ENCODE measurements at regions not wholly inside any gene's neighbourhood (a gene's known extent, or its start where the extent isn't known, plus 50 kb on each side); places are given as distances from the start of the nearest gene placed in this dataset.

DNA sequence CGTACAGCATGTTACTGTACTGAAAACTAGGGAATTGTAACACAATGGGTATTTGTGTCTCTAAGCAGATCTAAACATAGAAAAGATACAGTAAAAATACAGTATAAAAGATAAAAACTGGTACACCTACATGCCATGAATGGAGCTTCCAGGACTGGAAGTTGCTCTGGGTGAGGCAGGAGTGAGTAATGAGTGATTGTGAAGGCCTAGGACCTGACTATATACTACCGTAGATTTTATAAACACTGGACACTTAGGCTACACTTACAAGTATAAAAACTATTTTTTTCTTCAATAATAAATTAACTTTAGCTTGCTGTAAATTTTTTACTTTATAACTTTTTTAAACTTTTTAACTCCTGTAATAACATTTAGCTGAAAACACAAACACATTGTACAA lies 324.4 kb upstream of the TNP1 start:
- Histone ChIP-seq H3K36me3 (ENCODE audit: control insufficient read depth, insufficient read depth, low read length) (no peaks in the 10 kb centered on the region), H2AFZ (no peak overlapping the region), H3K4me3 (ENCODE audit: low read depth, low read length) (no peak overlapping the region), H3K4me2 (ENCODE audit: low read length) (no peak overlapping the region), H3K27me3 (ENCODE audit: control insufficient read depth, insufficient read depth, low read length) (no peaks in the 10 kb centered on the region), H3K27ac (no peak overlapping the region), H3K9ac (no peak overlapping the region), H3K79me2 (no peaks in the 10 kb centered on the region), H3K4me1 (no peaks in the 10 kb centered on the region), H3K9me3 (ENCODE audit: control insufficient read depth, low read length) (no peaks in the 10 kb centered on the region)
- TF ChIP-seq, protein P1, sequence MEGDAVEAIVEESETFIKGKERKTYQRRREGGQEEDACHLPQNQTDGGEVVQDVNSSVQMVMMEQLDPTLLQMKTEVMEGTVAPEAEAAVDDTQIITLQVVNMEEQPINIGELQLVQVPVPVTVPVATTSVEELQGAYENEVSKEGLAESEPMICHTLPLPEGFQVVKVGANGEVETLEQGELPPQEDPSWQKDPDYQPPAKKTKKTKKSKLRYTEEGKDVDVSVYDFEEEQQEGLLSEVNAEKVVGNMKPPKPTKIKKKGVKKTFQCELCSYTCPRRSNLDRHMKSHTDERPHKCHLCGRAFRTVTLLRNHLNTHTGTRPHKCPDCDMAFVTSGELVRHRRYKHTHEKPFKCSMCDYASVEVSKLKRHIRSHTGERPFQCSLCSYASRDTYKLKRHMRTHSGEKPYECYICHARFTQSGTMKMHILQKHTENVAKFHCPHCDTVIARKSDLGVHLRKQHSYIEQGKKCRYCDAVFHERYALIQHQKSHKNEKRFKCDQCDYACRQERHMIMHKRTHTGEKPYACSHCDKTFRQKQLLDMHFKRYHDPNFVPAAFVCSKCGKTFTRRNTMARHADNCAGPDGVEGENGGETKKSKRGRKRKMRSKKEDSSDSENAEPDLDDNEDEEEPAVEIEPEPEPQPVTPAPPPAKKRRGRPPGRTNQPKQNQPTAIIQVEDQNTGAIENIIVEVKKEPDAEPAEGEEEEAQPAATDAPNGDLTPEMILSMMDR (IDR thresholded peaks at IDR 0.05), result no peak

DNA sequence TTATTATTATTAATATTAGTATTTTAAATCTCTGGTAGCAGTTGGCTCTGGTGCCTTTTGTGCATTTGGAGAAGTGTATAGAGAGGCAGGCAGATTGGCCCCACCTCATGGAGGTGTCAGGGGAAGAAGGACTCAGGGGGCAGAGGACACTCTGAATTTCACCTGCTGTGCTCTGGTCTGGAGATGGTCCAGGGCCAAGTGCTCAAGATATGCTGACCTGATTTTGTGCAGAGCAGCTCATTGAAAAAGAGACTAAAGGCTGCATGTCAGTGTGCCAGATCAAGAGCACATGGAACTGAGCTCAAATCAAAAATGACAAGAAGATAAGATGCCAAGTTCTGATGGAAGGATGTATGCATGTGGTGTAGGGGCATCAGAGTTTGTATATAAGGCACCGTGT lies 323.6 kb upstream of the TNP1 start:
- H2AFZ ChIP-seq, result no peak overlapping the region
- no peaks in the 10 kb centered on the region for H3K79me2 ChIP-seq
- H3K36me3 ChIP-seq (ENCODE audit: control insufficient read depth, insufficient read depth, low read length), result no peaks in the 10 kb centered on the region
- H3K27ac ChIP-seq, result no peak overlapping the region
- no peaks in the 10 kb centered on the region for H3K4me1 ChIP-seq
- H3K4me3 ChIP-seq (ENCODE audit: low read depth, low read length), result no peak overlapping the region
- no peaks in the 10 kb centered on the region for H3K27me3 ChIP-seq (ENCODE audit: control insufficient read depth, insufficient read depth, low read length)
- H3K9me3 ChIP-seq (ENCODE audit: control insufficient read depth, low read length), result no peaks in the 10 kb centered on the region
- TF ChIP-seq, protein P1 (IDR thresholded peaks at IDR 0.05), result no peak
- H3K9ac ChIP-seq, result no peak overlapping the region
- H3K4me2 ChIP-seq (ENCODE audit: low read length), result no peak overlapping the region

DNA sequence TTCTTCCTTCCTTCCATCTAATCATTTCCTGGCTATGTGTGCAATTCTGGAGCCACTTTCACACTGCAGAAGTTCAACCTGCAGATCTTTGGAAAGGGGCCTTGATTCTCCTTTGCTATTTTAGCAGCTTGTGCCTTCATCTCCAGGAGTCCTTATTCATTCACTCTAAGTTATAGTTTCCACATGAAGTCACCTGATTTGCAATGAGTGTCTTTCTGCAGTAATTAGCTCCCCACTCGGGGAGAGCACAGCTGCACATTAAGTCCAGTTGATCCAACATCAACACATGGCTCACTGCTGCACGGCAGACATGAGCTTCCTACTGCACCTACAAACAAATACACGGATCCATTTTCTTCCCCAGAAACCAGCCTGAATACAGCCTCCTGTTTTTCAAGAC lies 323.1 kb upstream of the TNP1 start:
- Histone ChIP-seq H3K9me3 (ENCODE audit: control insufficient read depth, low read length) (no peaks in the 10 kb centered on the region), H3K27me3 (ENCODE audit: control insufficient read depth, insufficient read depth, low read length) (no peaks in the 10 kb centered on the region), H2AFZ (no peak overlapping the region), H3K4me3 (ENCODE audit: low read depth, low read length) (no peak overlapping the region), H3K36me3 (ENCODE audit: control insufficient read depth, insufficient read depth, low read length) (no peaks in the 10 kb centered on the region), H3K4me2 (ENCODE audit: low read length) (no peak overlapping the region), H3K27ac (no peak overlapping the region), H3K79me2 (no peaks in the 10 kb centered on the region), H3K4me1 (no peaks in the 10 kb centered on the region), H3K9ac (no peak overlapping the region)
- TF ChIP-seq, protein P1 (IDR thresholded peaks at IDR 0.05), result no peak

DNA sequence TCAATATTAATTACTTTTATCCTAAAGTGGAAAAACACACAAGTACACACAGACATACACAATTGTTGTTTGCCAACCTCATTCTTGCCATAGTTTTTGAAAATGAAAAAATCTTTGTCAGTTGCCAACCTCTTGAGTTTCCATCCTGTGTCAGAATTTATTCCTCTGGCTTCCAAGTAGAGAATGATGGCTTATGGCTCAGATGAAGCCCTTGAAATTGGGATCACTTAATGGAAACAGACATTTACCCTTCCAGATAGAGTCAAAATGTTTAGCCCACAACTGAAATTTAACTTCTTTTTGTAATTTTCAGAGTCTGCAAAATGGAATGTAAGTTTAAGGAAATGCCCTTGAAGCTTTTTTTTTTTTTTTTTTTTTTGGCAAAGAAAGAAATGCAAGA lies 321.6 kb upstream of the TNP1 start:
- H3K36me3 ChIP-seq (ENCODE audit: control insufficient read depth, insufficient read depth, low read length), result no peaks in the 10 kb centered on the region
- no peak overlapping the region for H2AFZ ChIP-seq
- no peak overlapping the region for H3K4me3 ChIP-seq (ENCODE audit: low read depth, low read length)
- H3K27me3 ChIP-seq (ENCODE audit: control insufficient read depth, insufficient read depth, low read length), result no peaks in the 10 kb centered on the region
- no peaks in the 10 kb centered on the region for H3K4me1 ChIP-seq
- H3K4me2 ChIP-seq (ENCODE audit: low read length), result no peak overlapping the region
- no peak overlapping the region for H3K27ac ChIP-seq
- no peak overlapping the region for H3K9ac ChIP-seq
- TF ChIP-seq, protein P1 (IDR thresholded peaks at IDR 0.05), result no peak
- H3K9me3 ChIP-seq (ENCODE audit: control insufficient read depth, low read length), result no peaks in the 10 kb centered on the region
- no peaks in the 10 kb centered on the region for H3K79me2 ChIP-seq

DNA sequence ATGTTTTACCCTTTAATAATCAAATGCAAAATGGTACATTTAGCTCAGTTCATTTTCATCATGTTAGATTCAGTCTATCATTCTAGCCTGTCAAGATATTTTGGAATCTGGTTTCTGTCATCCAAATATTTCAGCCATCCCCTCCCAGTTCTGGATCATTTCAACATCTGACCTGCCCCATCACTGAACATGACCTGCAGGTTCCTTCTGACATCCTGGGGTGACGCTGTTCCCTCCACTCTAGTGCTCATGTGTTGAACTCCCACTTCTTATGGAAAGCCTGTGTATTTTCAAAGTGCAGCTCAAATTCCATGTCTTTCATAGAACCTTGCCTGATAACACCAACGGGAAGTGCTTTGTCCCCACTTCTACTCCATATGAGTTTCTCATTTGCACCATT lies 320.0 kb upstream of the TNP1 start:
- Histone ChIP-seq H2AFZ (no peak overlapping the region), H3K36me3 (ENCODE audit: control insufficient read depth, insufficient read depth, low read length) (no peaks in the 10 kb centered on the region), H3K79me2 (no peaks in the 10 kb centered on the region), H3K27ac (no peak overlapping the region), H3K27me3 (ENCODE audit: control insufficient read depth, insufficient read depth, low read length) (no peaks in the 10 kb centered on the region), H3K4me3 (ENCODE audit: low read depth, low read length) (no peak overlapping the region), H3K4me1 (no peaks in the 10 kb centered on the region), H3K9ac (no peak overlapping the region), H3K9me3 (ENCODE audit: control insufficient read depth, low read length) (no peaks in the 10 kb centered on the region), H3K4me2 (ENCODE audit: low read length) (no peak overlapping the region)
- TF ChIP-seq, protein P1 (IDR thresholded peaks at IDR 0.05), result no peak
